Stimulated activated CD4-positive, alpha-beta T cell treated with anti-CD3 and anti-CD28 coated beads, TNF-alpha, amount 100 ng/mL, for 48 hours (primary cell): ENCODE measurements at regions not wholly inside any gene's neighbourhood (a gene's known extent, or its start where the extent isn't known, plus 50 kb on each side); places are given as distances from the start of the nearest gene placed in this dataset.
"Not testable (repeated sequence)": the region's sequence is repeated elsewhere in the genome, so short reads cannot be mapped to it uniquely, and the experiment has no call there.

Experiments
- DNase-seq, 3 donors: peaks; one replicate each; pipeline ENCODE4 v3.0.0-alpha.2; 2020; ENCODE audit warnings: low read depth in 3 of 3

DNA sequence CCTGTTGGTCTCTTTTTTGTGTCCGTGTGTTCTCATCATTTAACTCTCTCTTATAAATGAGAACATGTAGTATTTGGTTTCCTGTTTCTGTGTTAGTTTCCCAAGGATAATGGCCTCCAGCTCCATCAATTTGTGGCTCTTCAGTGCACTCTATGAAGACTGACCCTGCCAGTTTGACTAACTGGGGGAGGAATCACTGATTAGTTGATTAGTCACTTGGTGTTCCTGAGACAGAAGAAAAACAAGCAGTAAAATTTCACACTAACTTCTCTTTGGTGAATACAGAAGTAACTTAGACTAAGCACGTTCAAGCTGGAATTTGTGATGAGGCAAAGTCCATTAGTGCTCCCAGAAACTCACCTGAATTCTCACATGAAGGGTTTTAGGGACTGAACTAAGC, 495.8 kb upstream of the RORB start:
- DNase-seq, result no peak

DNA sequence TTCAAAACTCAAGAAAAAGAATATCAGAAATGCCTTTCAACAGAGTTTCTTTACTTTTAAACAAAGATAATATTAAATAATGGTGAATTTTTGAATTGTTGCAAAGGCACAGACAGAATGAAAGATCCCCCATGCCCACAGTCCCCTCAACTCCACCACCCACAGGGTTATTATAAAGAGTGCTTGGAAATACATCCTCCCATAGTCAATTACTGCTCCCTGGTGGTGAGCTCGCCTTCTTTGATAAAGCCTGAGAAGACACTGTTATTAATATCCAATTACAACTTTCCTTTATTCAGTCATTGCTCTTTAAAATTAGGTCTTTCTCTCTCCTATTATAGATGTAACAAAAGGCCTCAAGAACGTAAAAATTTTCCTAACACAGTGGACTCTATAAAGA, 490.2 kb upstream of the RORB start:
- DNase-seq, result no peak

DNA sequence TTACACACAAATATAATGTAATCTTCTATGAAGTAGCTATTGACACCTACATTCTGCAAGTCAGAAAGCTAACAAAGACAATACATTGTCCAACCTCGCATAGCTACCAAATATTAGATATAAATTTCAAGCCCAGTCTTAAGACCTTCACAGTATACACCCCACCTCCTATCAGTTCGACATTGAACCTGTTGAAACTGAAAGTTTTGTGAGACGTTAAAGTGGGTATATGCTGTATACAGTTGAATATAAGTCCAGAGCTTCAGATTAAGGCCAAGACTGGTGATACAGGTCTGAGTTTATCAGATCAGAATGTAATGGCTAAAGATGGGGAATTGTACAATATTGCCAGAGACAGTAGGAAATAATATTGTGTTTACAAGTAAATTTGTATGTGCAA, 489.3 kb upstream of the RORB start:
- DNase-seq, result no peak

DNA sequence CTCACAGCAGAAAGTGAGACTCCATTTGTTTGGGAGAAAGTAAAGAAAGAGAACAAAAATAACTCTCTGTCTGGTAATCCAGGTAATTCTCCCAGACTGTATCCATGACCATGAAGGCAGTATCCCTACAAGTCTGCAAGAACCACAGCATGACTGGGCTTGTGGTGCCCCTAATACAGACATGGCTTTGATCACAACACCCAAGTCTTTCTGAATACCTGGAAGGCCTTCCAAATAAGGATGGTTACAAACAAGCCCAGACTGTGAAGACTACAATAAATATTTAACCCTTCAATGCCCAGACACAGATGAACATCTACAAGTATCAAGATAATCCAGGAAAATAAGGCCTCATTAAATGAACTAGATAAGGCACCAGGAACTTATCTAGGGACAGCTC, 481.1 kb upstream of the RORB start:
- no peak for DNase-seq

DNA sequence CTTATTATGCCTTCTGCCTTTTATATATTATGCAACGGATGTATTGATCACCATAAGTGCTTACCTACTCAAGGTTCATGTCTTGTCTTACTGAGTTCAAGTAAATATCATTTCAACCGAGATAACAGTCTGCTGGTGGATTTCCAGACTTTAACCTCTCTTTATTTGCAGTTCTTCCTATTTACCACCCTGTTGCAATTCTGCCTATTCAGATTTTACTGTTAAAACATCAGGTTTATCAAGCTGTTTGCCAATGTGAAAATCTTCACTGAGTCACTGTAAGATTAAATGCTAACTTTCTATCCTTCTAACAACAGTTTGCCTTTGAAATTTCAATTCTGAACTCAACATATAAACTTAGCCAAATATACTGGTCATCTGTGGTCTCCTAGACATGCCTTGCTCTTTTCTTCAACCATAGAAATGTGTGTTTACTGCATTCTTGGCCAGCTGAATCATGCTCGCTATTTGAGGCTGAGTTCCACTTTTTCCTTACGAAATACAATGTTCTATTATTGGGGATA, 471.7 kb upstream of the RORB start:
- no peak for DNase-seq

DNA sequence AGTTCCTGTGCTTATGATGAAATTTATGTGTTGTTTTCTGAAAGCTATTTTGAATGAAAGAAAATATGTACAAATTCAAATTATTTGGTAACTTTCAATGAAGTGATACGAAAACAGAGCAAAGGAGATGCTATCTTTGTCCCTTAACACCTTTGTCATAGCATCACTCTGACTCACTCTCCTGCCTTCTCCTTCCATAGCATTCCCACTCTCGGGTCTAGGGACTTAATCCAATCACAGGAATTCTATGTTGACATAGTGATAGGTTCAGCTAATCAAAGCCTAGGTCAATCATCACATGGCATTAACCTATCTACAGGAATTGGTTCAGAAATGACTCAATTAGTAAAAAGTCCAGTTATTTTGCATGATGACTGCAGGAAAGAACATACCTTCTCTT, 464.7 kb upstream of the RORB start:
- DNase-seq, result no peak

DNA sequence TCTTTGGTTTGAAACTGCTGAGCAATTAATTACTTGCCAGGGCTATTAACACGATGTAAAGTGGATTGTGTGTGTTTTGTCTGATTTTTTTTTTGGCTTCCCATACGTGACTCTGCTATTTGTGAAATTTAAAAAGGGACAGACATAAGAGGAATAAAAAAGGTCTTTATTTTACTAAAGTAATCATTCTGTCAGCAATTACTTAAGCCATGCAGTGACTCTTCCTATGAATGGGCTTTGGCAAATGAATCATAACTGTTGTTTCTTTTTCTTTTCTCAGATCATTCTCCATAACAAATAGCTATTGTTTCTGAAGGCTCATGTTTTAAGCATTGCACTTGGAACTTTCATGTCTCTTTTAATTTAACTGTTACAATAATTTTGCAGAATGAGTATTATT, 461.3 kb upstream of the RORB start:
- DNase-seq, result no peak

DNA sequence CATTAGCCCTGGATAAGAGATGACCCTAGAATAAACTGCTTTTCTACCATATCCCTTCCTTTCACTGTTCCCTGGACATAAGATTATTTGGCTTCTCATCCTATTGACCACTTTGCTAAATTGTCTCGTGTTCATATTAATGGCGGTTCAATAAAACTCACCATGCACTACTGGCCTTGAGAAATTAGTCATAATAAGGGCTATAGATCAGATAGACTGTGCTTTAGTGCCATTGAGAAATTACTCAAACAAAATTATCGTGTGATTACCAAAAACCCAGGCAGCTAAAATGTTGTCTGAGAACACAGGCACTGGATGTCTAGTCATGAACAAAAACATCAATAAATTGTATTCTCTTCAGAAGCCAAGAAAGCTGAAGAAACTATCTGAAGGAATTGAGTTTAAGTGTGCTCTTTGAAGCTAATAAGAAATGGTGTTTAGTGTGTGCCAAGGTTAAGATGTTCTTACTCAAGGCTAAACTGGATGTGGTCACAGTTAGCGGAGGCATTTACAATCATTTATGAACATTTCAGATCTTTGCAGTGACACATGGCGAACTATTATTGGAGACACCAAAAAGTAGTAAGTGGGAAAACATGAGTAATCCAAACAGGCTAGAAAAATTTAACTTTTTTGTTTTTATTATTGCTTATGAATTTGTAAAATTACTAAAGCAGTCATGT, 460.4 kb upstream of the RORB start:
- DNase-seq, result no peak

DNA sequence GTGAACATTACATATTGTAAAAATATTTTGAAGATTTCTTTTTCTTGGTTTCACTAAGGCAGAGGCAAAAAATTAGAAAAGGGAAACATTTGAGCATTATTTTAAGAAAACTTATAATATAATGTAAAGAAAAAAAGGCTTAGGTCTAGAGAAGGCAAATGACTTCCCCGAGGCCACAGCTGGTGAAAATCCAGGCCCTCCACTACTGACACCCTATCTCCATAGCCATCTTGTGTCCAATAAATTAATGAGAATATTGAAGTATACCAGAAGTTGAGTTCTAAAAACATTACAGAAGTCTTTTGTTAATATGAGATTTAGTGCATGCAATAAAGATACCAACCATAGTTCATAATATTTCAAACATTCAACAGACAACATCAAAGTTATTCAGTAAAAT, 459.9 kb upstream of the RORB start:
- DNase-seq, result no peak

DNA sequence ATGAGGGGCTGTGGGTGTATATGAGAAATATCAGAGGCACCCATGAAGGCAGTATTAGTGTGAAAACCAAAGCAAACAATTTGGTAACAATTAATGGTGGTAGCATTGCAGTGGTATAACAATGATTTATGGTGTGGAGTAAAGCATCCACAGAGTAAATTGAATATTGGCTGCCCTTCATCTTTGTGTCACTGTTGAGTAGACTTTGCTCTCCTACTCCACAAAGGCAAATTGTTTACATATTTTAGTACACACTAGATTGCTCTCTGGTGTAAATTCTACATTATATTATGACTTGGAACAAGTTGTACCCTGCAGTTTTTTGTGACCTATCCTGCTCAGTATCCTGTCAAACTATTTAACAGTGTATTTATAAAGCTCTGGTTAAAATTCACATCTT, 455.5 kb upstream of the RORB start:
- no peak for DNase-seq

DNA sequence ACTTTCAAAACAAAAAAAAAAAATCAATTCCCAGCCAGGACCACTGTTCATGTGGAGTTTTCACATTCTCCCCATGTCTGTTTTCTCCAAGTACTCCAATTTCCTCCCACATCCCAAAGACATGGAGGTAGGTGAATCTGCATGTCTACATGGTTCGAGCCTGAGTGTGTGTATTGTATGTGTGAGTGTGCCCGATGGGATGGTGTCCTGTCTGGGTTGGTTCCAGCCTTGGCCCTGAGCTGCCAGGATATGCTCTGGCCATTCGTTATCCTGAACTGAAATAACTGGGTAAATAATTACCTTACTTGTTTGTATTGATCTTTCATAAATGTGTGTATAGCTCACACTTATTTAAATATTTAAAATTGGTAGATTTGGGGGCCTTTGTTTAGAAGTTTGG, 452.3 kb upstream of the RORB start:
- no peak for DNase-seq

DNA sequence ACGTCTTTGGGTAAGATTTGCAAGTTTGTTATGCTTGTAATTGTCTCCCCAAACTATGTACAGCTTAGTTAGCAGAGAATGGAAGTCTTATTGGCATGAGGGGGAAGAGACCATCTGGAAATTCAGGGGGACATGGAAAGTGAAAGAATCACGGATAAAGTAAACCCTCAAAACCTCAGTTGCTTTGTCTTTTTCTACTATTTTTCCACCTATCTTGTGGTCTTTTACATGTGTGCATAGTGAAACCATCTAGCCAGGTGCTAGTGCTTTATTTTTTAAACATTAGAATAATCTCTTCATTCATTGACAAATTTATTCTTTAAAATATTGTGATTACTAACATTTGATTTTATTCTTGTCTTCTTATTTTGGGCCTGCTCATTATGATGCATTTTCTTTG, 441.1 kb upstream of the RORB start:
- DNase-seq, result no peak

DNA sequence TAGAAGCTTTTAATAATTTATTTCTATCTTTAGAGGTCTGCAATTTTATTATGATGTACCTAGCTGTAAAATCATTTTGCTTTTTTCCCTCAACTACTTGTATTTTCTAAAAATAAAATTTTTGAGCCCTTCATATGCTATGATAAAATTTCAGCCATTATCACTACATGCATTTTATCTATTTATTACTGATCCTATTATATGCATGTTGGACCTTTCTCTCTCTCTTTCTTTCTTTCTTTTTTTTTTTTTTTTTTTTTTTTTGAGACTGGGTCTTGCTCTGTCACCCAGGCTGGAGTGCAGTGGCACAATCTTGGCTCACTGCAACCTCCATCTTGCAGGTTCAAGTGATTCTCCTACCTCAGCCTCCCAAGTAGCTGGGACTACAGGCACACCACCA, 440.1 kb upstream of the RORB start:
- DNase-seq, result not testable (repeated sequence)

DNA sequence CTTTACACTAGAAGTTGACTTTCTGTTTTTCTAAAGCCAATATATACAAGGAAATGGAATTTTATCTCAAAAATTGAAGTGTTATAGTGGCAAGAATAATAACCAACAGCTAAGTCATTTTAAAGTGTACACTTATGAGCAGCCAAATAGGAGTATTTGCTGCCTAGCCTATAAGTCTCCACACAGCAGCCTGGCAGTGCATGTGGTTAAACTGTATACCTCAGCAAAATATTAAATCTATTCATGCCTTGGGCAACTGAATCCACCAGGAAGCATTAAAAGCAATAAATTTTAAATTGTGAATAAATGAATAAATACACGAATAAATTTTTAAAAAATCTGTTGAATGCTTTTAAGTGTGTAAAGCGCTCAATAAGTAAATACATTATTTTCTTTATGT, 432.4 kb upstream of the RORB start:
- DNase-seq, result no peak

DNA sequence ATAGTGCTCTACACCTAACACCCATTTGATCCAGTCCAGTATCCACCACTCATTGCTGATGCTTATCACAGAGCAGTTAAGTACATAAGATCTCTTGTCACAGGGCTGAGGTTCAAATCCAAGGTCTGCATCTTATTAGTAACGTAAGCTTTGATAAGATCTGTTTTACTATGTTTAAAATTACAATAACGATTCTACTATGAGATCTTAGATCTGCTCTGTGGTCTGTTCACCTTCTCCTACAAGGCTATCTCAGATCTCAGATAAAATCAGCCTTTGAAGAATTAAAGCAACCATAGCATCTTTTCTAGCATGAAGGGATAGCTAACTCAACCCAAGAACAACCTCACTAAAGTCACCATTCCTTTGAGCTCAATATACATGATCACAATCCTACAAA, 431.0 kb upstream of the RORB start:
- no peak for DNase-seq

DNA sequence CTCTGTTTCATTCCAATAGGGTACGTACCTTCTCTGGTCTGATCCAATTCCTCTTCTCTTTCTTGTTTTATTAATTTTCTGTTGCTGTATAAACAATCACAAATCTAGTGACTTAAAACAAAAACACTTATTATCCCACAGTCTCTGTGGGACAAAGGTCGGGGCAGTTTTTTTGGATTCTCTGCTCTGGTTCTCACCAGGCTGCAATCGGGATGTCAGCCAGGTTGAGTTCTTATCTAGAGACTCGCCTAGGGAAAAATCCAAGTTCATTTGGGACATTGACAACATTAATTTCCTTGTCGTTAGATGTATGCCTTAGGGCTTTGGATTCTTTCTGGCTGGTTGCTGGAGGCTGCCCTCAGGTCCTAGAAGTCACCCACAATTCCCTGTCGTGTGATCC, 430.5 kb upstream of the RORB start:
- DNase-seq, result no peak

DNA sequence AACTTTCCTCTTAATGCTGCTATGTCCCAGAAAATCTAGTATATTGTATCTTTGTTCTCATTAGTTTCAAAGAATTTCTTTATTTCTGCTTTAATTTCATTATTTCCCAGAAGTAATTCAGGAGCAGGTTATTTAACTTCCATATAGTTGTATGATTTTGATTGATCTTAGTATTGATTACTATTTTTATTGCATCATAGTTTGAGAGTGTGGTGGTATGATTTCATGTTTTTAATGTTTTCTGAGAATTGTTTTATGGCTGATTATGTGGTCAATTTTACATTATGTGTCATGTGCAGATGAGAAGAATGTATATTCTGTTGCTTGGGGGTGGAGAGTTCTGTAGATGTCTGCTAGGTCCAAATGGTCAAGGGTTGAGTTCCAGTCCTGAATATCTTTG, 425.6 kb upstream of the RORB start:
- DNase-seq, result no peak

DNA sequence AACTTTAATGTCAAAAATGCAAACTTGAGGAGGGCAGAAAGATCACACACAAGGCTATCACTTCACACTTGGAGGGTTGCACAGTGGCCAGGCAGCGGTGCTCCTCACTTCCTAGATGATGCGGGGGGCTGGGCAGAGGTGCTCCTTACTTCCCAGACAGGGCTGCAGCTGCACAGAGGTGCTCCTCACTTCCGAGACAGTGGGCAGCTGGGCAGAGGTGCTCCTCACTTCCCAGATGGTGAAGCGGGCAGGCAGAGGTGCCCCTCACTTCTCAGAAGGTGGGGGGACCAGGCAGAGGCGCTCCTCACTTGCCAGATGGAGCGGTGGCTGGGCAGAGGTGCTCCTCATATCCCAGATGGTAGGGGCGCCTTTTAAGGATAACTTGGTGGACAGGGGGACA, 423.2 kb upstream of the RORB start:
- DNase-seq, result no peak

DNA sequence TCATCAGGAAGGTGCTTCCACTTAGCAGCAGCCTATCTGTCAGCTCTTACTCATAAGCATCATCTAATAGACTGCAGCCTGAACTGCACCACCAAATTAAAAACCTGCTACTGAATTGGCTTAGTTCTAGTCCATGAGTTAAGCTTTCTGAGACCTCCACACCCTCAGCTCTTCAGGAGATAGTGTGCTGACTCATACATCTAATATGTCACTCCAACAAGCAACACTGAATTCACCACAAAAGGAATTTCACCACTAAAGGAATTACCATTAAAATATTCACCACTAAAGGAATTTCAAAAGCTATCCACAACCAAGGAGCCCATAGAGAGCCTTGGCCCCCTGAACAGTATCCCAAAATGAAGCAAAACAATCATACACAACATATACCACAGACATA, 418.5 kb upstream of the RORB start:
- no peak for DNase-seq

DNA sequence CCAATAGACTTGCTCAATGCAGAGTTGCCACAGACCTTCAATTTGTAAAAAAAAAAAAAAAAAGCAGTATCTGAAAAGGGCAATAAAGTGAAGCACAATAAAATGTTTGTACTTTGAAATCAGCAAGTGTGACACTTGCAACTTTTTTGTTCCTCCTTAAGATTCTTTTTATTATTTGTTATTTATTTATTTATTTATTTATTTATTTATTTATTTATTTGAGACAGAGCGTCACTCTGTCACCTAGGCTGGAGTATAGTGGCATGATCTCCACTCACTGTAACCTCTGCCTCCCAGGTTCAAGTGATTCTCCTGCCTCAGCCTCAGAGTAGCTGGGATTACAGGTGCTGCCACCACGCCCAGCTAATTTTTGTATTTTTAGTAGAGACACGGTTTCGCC, 416.5 kb upstream of the RORB start:
- DNase-seq, result not testable (repeated sequence)

DNA sequence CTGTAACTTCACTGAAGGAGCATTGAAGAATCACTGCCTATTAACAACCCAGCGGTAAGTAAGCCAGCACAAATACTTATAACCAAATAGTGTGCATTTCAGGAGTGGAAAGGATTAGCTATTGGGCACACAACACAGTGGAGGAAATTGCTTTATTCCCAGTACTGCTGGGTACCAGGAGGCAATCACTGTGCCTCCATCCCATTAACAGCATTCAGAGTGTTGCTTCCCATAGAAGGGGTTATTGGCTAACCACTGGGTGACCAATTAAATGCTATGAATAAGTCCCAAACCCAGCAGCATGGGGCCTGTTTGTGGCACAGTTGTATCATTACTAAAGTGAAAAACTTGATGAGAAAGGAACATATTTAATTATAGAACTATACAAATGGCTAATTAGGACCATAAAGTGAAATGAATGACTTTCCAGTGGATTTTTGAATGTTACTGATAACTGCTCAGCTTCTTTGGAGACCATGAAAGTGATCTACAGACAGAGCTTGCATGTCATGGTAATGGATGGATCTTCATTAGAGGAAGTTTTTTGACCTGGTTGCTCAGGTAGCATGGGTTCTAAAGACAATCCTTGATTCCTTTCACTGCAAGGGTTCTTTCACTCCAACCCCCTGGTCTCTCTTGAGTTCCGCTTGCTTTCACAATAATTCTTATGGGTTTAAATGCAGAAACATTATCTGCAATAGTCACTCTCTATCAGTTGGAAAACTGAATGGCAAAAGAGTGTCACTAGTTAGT, 413.3 kb upstream of the RORB start:
- DNase-seq, result no peak

DNA sequence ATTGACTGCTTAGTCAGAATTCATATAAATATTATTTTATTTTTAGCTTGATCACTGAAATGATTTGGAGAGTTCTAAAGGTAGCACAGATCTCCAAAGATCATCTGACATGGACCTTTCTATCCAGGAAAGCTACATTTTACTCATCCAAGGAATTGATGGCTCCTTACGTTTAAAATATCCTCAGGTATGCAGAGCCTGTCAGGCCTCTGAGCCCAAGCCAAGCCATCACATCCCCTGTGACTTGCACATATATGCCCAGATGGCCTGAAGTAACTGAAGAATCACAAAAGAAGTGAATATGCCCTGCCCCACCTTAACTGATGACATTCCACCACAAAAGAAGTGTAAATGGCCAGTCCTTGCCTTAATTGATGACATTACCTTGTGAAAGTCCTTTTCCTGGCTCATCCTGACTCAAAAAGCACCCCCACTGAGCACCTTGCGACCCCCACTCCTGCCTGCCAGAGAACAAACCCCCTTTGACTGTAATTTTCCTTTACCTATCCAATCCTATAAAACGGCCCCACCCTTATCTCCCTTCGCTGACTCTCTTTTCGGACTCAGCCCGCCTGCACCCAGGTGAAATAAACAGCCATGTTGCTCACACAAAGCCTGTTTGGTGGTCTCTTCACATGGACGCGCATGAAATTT, 411.6 kb upstream of the RORB start:
- DNase-seq, result not testable (repeated sequence)

DNA sequence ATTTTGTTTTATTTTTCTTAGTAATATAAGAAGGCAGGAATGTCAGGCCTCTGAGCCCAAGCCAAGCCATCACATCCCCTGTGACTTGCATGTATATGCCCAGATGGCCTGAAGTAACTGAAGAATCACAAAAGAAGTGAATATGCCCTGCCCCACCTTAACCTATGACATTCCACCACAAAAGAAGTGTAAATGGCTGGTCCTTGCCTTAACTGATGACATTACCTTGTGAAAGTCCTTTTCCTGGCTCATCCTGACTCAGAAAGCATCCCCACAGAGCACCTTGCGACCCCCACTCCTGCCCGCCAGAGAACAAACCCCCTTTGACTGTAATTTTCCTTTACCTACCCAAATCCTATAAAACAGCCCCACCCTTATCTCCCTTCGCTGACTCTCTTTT, 406.2 kb upstream of the RORB start:
- not testable (repeated sequence) for DNase-seq
